ENCODE measurements at regions not wholly inside any gene's neighbourhood (a gene's known extent, or its start where the extent isn't known, plus 50 kb on each side); places are given as distances from the start of the nearest gene placed in this dataset.

- TF ChIP-seq CTCF (IDR thresholded peaks at IDR 0.05) (no peak), POLR2A (IDR thresholded peaks at IDR 0.05) (no peak), EP300 (IDR thresholded peaks at IDR 0.05; ENCODE audit: low read depth) (no peak), POLR2AphosphoS5 (IDR thresholded peaks at IDR 0.05) (no peak)
Observed at GRCh38 chr5:6146271-6146670, 232.1 kb downstream of the MED10 start.

All from transverse colon (tissue), 4 donors.